C4-2B (cell line): ENCODE measurements at regions not wholly inside any gene's neighbourhood (a gene's known extent, or its start where the extent isn't known, plus 50 kb on each side); places are given as distances from the start of the nearest gene placed in this dataset.

Source experiments
- CTCF ChIP-seq: fragments of 450-650 bp; conservative IDR thresholded peaks from 2 replicates; pipeline ENCODE4 v1.5.1; 2017; ENCODE audit warnings: mild to moderate bottlenecking
- ZFX ChIP-seq: fragments of 450-650 bp; IDR thresholded peaks from 2 replicates; pipeline ENCODE4 v1.6.1; 2017

GRCh38 chr15:96165081-96165480, 165.4 kb upstream of the NR2F2 start:
- TF ChIP-seq CTCF: no peak
- TF ChIP-seq ZFX: no peak
